H1 (cell line): ENCODE measurements at regions not wholly inside any gene's neighbourhood (a gene's known extent, or its start where the extent isn't known, plus 50 kb on each side); places are given as distances from the start of the nearest gene placed in this dataset.

ENCODE experiments used
- CTCF ChIA-PET: fragments of 300-600 bp; sonication (Branson Sonifier 250); formaldehyde crosslinking; loops from one replicate; lab custom pipeline; 2021; ENCODE audit not compliant: partially characterized antibody; lab: Charles Lee
- POLR2A ChIA-PET: fragments of 300-600 bp; sonication (Branson Sonifier 250); formaldehyde crosslinking; loops from one replicate; lab custom pipeline; 2021; ENCODE audit warnings: inconsistent platforms; ENCODE audit not compliant: partially characterized antibody; lab: Charles Lee
- DNase-seq, 2 experiments: peaks; one replicate each; pipeline versions ENCODE4 v3.0.0 to v3.0.0-alpha.2; 2010 to 2022; ENCODE audit warnings: low spot score in 2 of 2, low read depth in 1 of 2, mixed read lengths in 1 of 2
- FAIRE-seq: peaks from 2 replicates; lab custom pipeline; 2011; peaks lifted over from hg19 to GRCh38; lab: Jason Lieb, UNC
- H2AFZ ChIP-seq: 2 replicates; pipeline ENCODE4 v1.8.1; 2012; ENCODE audit warnings: low read length, inconsistent platforms
- H2AK5ac ChIP-seq: 2 replicates; pipeline ENCODE4 v1.6.1; 2013; ENCODE audit warnings: low read depth, low read length
- H2BK120ac ChIP-seq: replicated peaks from 2 replicates; pipeline ENCODE3; 2013; ENCODE audit warnings: low read depth, low read length, inconsistent platforms
- H2BK12ac ChIP-seq: 2 replicates; pipeline ENCODE4 v1.6.1; 2013; ENCODE audit warnings: low read depth, low read length
- H2BK15ac ChIP-seq: 2 replicates; pipeline ENCODE4 v1.6.1; 2013; ENCODE audit warnings: low read length
- H2BK20ac ChIP-seq: 2 replicates; pipeline ENCODE4 v1.6.1; 2013; ENCODE audit warnings: low read length
- H2BK5ac ChIP-seq: 2 replicates; pipeline ENCODE4 v1.6.1; 2013; ENCODE audit warnings: low read depth, low read length
- H3K14ac ChIP-seq: 2 replicates; pipeline ENCODE4 v1.6.1; 2013; ENCODE audit warnings: inconsistent platforms; ENCODE audit not compliant: insufficient read length
- H3K18ac ChIP-seq: 2 replicates; pipeline ENCODE4 v1.6.1; 2013; ENCODE audit warnings: low read length; ENCODE audit errors: extremely low read depth
- H3K23ac ChIP-seq: 2 replicates; pipeline ENCODE4 v1.6.1; 2013; ENCODE audit warnings: inconsistent platforms; ENCODE audit not compliant: insufficient read length
- H3K23me2 ChIP-seq: 2 replicates; pipeline ENCODE4 v1.6.1; 2013; ENCODE audit warnings: low read depth, low read length
- H3K27ac ChIP-seq: 2 replicates; pipeline ENCODE4 v1.6.1; 2011; ENCODE audit warnings: low read depth, low read length, inconsistent platforms
- H3K27me3 ChIP-seq, 4 experiments: replicated peaks in 1 of 4; 1 replicate in 1 of 4; 2 replicates in 3 of 4; pipeline versions ENCODE4 v1.6.1 to v1.8.1; 2011 to 2013; ENCODE audit warnings: low read length in 3 of 4, mild to moderate bottlenecking in 3 of 4, inconsistent platforms in 2 of 4, mixed read lengths in 2 of 4, moderate library complexity in 1 of 4; ENCODE audit not compliant: control insufficient read depth in 3 of 4, insufficient read depth in 3 of 4; ENCODE audit errors: extremely low read depth in 1 of 4
- H3K36me3 ChIP-seq, 4 experiments: 2 replicates each; pipeline versions ENCODE4 v1.6.1 to v1.8.1; 2011 to 2013; ENCODE audit warnings: mild to moderate bottlenecking in 4 of 4, low read length in 3 of 4, moderate library complexity in 2 of 4, control low read depth in 1 of 4, inconsistent platforms in 1 of 4; ENCODE audit not compliant: insufficient read depth in 4 of 4, control insufficient read depth in 2 of 4
- H3K4ac ChIP-seq: replicated peaks from 2 replicates; pipeline ENCODE3; 2013; ENCODE audit warnings: low read length, low read depth, mixed read lengths, inconsistent platforms; ENCODE audit not compliant: insufficient read length
- H3K4me1 ChIP-seq, 4 experiments: replicated peaks in 1 of 4; 1 replicate in 1 of 4; 2 replicates in 3 of 4; pipeline versions ENCODE4 v1.6.1 to v1.8.1; 2011 to 2013; ENCODE audit warnings: low read length in 3 of 4, inconsistent platforms in 2 of 4, mixed read lengths in 1 of 4; ENCODE audit not compliant: insufficient read depth in 4 of 4, control insufficient read depth in 3 of 4
- H3K4me2 ChIP-seq, 2 experiments: 2 replicates each; pipeline versions ENCODE4 v1.6.1 to v1.8.1; 2011 to 2013; ENCODE audit warnings: low read depth in 2 of 2, low read length in 2 of 2, control low read depth in 1 of 2, inconsistent platforms in 1 of 2, mild to moderate bottlenecking in 1 of 2; ENCODE audit not compliant: insufficient read depth in 1 of 2
- H3K4me3 ChIP-seq, 4 experiments: fragments of 200-600, 300-600 bp in 1 of 4; sonication (generic), shearing (Covaris generic), sonication (Bioruptor Twin) in 1 of 4; 2 replicates each; pipeline versions ENCODE4 v1.5.1 to v1.8.1; 2011 to 2016; ENCODE audit warnings: low read length in 4 of 4, low read depth in 3 of 4, control low read depth in 2 of 4, inconsistent platforms in 2 of 4, mild to moderate bottlenecking in 2 of 4, mixed read lengths in 1 of 4, moderate library complexity in 1 of 4; ENCODE audit not compliant: insufficient read depth in 2 of 4; ENCODE audit errors: extremely low read depth in 1 of 4
- H3K56ac ChIP-seq: replicated peaks from 2 replicates; pipeline ENCODE3; 2013; ENCODE audit warnings: low read depth, mild to moderate bottlenecking, mixed read lengths, low read length, inconsistent platforms; ENCODE audit not compliant: insufficient read length
- H3K79me1 ChIP-seq: 2 replicates; pipeline ENCODE4 v1.6.1; 2013; ENCODE audit warnings: low read depth, low read length, control low read depth
- H3K79me2 ChIP-seq, 2 experiments: 2 replicates each; pipeline versions ENCODE4 v1.6.1 to v1.8.1; 2012 to 2013; ENCODE audit warnings: low read length in 2 of 2, mild to moderate bottlenecking in 2 of 2, inconsistent platforms in 1 of 2; ENCODE audit not compliant: insufficient read depth in 2 of 2, control insufficient read depth in 1 of 2
- H3K9ac ChIP-seq, 4 experiments: replicated peaks in 1 of 4; 1 replicate in 1 of 4; 2 replicates in 3 of 4; pipeline versions ENCODE4 v1.6.1 to v1.8.1; 2011 to 2013; ENCODE audit warnings: low read depth in 3 of 4, low read length in 3 of 4, control low read depth in 2 of 4, mild to moderate bottlenecking in 2 of 4, moderate library complexity in 2 of 4, inconsistent platforms in 1 of 4; ENCODE audit errors: extremely low read depth in 1 of 4
- H3K9me3 ChIP-seq, 2 experiments: 2 replicates each; pipeline versions ENCODE4 v1.6.1 to v1.8.1; 2012 to 2013; ENCODE audit warnings: mild to moderate bottlenecking in 2 of 2, moderate library complexity in 2 of 2, control low read depth in 1 of 2, inconsistent platforms in 1 of 2, low read depth in 1 of 2, low read length in 1 of 2, mixed read lengths in 1 of 2; ENCODE audit not compliant: insufficient read depth in 2 of 2
- H4K20me1 ChIP-seq, 2 experiments: replicated peaks in 1 of 2; 2 replicates each; pipeline versions ENCODE3 to v1.8.1; 2011 to 2013; ENCODE audit warnings: inconsistent platforms in 2 of 2, low read length in 2 of 2, mild to moderate bottlenecking in 1 of 2; ENCODE audit not compliant: insufficient read depth in 2 of 2, control insufficient read depth in 1 of 2
- H4K5ac ChIP-seq: 2 replicates; pipeline ENCODE4 v1.6.1; 2013; ENCODE audit warnings: low read length, low read depth, mixed read lengths, inconsistent platforms; ENCODE audit not compliant: insufficient read length
- H4K8ac ChIP-seq: 2 replicates; pipeline ENCODE4 v1.8.0; 2013; ENCODE audit warnings: mild to moderate bottlenecking, moderate library complexity, low read length, inconsistent platforms; ENCODE audit not compliant: insufficient read depth; ENCODE audit errors: extremely low read depth
- H4K91ac ChIP-seq: replicated peaks from 2 replicates; pipeline ENCODE3; 2013; ENCODE audit warnings: low read length, mixed read lengths, inconsistent platforms; ENCODE audit not compliant: insufficient read length
- ASH2L ChIP-seq: fragments of 200-600, 300-600 bp; sonication (generic); IDR thresholded peaks from one replicate; pipeline ENCODE4 v1.7.1; 2017; ENCODE audit warnings: low read length
- EP300 ChIP-seq, 2 experiments: IDR thresholded peaks; 1 replicate in 1 of 2; 2 replicates in 1 of 2; pipeline ENCODE4 v1.6.1; 2011 to 2012; ENCODE audit warnings: low read depth in 2 of 2, low read length in 2 of 2, mild to moderate bottlenecking in 2 of 2, borderline replicate concordance in 1 of 2, inconsistent platforms in 1 of 2, moderate library complexity in 1 of 2
- RNF2 ChIP-seq: fragments of 200-900, 300-1000 bp; sonication (generic); IDR thresholded peaks from 2 replicates; pipeline ENCODE4 v1.7.1; 2016; ENCODE audit warnings: borderline replicate concordance, low read depth, mild to moderate bottlenecking, antibody characterized with exemption, low read length; ENCODE audit not compliant: poor library complexity, severe bottlenecking; ENCODE audit errors: missing control alignments
- SP1 ChIP-seq: IDR thresholded peaks from 2 replicates; pipeline ENCODE4 v1.6.1; 2011; ENCODE audit warnings: low read depth, low read length
- WGBS, 2 experiments: shearing (Covaris generic) in 1 of 2; methylation state at CpG; one replicate each; pipeline versions ENCODE4 v1.1.6 to v1.1.7; 2013 to 2015; ENCODE audit warnings: low lambda C conversion rate in 2 of 2, mixed read lengths in 2 of 2, inconsistent platforms in 1 of 2, low coverage in 1 of 2, missing lambda C conversion rate in 1 of 2; ENCODE audit not compliant: insufficient replicate concordance in 2 of 2, insufficient coverage in 1 of 2, insufficient read length in 1 of 2; ENCODE audit errors: extremely low coverage in 1 of 2, missing lambda C conversion rate in 1 of 2; 5-methylcytosine and 5-hydroxymethylcytosine counted together

GRCh38 chr5:175264406-175264805, 179.6 kb downstream of the DRD1 start:
- Histone ChIP-seq H3K4me2 (no peak overlapping the region), H3K4me1 (no peaks in the 10 kb centered on the region), H3K79me2 (no peaks in the 10 kb centered on the region), H2AK5ac (no peak overlapping the region), H3K27ac (no peak overlapping the region), H2BK15ac (no peak overlapping the region), H3K9ac (no peak overlapping the region), H2AFZ (no peak overlapping the region), H2BK5ac (no peak overlapping the region), H4K20me1 (no peaks in the 10 kb centered on the region), H3K4me3 (no peak overlapping the region), H3K9me3 (peaks cover 0 to 2% of the 10 kb centered on the region in 2 experiments; a peak in 1 of 4 replicates), H3K18ac (no peak overlapping the region), H3K56ac (no peak overlapping the region), H3K27me3 (no peaks in the 10 kb centered on the region), H4K5ac (no peak overlapping the region), H4K8ac (no peak overlapping the region), H3K36me3 (no peaks in the 10 kb centered on the region), H2BK120ac (no peak overlapping the region), H2BK20ac (no peak overlapping the region), H3K14ac (no peak overlapping the region), H3K23me2 (no peaks in the 10 kb centered on the region), H3K23ac (no peak overlapping the region), H3K4ac (no peak overlapping the region), H2BK12ac (no peak overlapping the region), H3K79me1 (no peaks in the 10 kb centered on the region), H4K91ac (no peak overlapping the region)
- CTCF ChIA-PET = no interaction called here
- TF ChIP-seq SP1 (no peak), RNF2 (no peak), EP300 (IDR thresholded peaks at IDR 0.05; ENCODE audit: borderline replicate concordance in 1 of 2, low read depth in 2 of 2, low read length in 2 of 2) (no peak), ASH2L (no peak)
- FAIRE-seq (no peak), DNase-seq (no peak)
- WGBS, 2 experiments = 90% methylated on average over 2 of the region's 2 CpGs; no CpG with 5 or more reads in 1 of the 2 experiments
- POLR2A ChIA-PET = no interaction called here
